Panc1 (cell line): ENCODE measurements at regions not wholly inside any gene's neighbourhood (a gene's known extent, or its start where the extent isn't known, plus 50 kb on each side); places are given as distances from the start of the nearest gene placed in this dataset.

Experiments used
- ATAC-seq: fragments of 200-7000 bp; cut with Tn5 transposase; 2 replicates; pipeline ENCODE4 v1.9.1; 2020; ENCODE audit warnings: mild to moderate bottlenecking, moderate library complexity
- BruUV-seq: library from RNA; stranded (reverse); fragments of 400-500 nt; replicated peaks from 2 replicates; lab custom pipeline; 2021; lab: Mats Ljungman, UMichigan
- CTCF ChIA-PET: fragments of 300-600 bp; sonication (Branson Sonifier 250); formaldehyde crosslinking; loops from one replicate; lab custom pipeline; 2022; ENCODE audit warnings: antibody characterized with exemption; lab: Charles Lee
- POLR2A ChIA-PET: fragments of 300-600 bp; sonication (Branson Sonifier 250); formaldehyde crosslinking; loops from one replicate; lab custom pipeline; 2022; ENCODE audit warnings: antibody characterized with exemption; lab: Charles Lee
- DNase-seq: peaks from one replicate; pipeline ENCODE4 v3.0.0-alpha.2; 2010; ENCODE audit warnings: low read depth, low spot score
- H3K27ac ChIP-seq: 2 replicates; pipeline ENCODE4 v1.5.1; 2011; ENCODE audit warnings: mild to moderate bottlenecking, low read length, inconsistent platforms
- H3K27me3 ChIP-seq: fragments of 200-500 bp; sonication (Bioruptor generic); 2 replicates; pipeline ENCODE4 v1.6.0; 2014; ENCODE audit warnings: low read length, inconsistent platforms; ENCODE audit not compliant: control insufficient read depth, insufficient read depth
- H3K36me3 ChIP-seq: fragments of 200-500 bp; sonication (Bioruptor generic); 2 replicates; pipeline ENCODE4 v1.5.1; 2014; ENCODE audit warnings: inconsistent platforms, mild to moderate bottlenecking, low read length, moderate library complexity; ENCODE audit not compliant: control insufficient read depth, insufficient read depth
- H3K4me1 ChIP-seq: 2 replicates; pipeline ENCODE4 v1.5.1; 2011; ENCODE audit warnings: inconsistent platforms, mild to moderate bottlenecking, low read length, moderate library complexity; ENCODE audit not compliant: control insufficient read depth, insufficient read depth
- H3K4me3 ChIP-seq, 2 experiments: 2 replicates each; pipeline ENCODE4 v1.5.1; 2011 to 2012; ENCODE audit warnings: low read depth in 2 of 2, low read length in 2 of 2, mild to moderate bottlenecking in 2 of 2, inconsistent platforms in 1 of 2, moderate library complexity in 1 of 2
- H3K9me3 ChIP-seq: fragments of 200-500 bp; sonication (Bioruptor generic); 2 replicates; pipeline ENCODE4 v1.5.1; 2014; ENCODE audit warnings: low read depth, mild to moderate bottlenecking, inconsistent platforms, low read length, moderate library complexity; ENCODE audit not compliant: control insufficient read depth, insufficient read depth
- POLR2AphosphoS5 ChIP-seq: IDR thresholded peaks from 2 replicates; pipeline ENCODE4 v1.6.1; 2012; ENCODE audit warnings: mild to moderate bottlenecking, low read depth, low read length, moderate library complexity
- SIN3A ChIP-seq: IDR thresholded peaks from 2 replicates; pipeline ENCODE4 v1.6.1; 2012; ENCODE audit warnings: low read depth, mild to moderate bottlenecking, low read length, moderate library complexity, borderline replicate concordance; ENCODE audit not compliant: insufficient read depth
- TCF7L2 ChIP-seq: IDR thresholded peaks from 2 replicates; pipeline ENCODE4 v1.6.1; 2011; ENCODE audit warnings: mild to moderate bottlenecking, low read depth, low read length, inconsistent platforms
- in situ Hi-C: cut with HindIII; loops from 2 replicates; pipeline ENCODE4 v1.10.0; 2016; ENCODE audit warnings: low sequenced_read_pairs, low pct_unique_long_range_greater_than_20kb
- intact Hi-C: fragments of 100-400 bp; cut with micrococcal nuclease; formaldehyde crosslinking; loops from one replicate; pipeline ENCODE4 v1.10.0; 2022; ENCODE audit not compliant: unreplicated experiment
- TF ChIP-seq, protein P1 (sequence below), 2 experiments: IDR thresholded peaks; 2 replicates each; pipeline ENCODE4 v1.6.1; 2011 to 2012; ENCODE audit warnings: low read depth in 2 of 2, control low read depth in 1 of 2, low read length in 1 of 2, mild to moderate bottlenecking in 1 of 2, moderate library complexity in 1 of 2; ENCODE audit not compliant: insufficient read depth in 1 of 2
- TF ChIP-seq, protein P2 (sequence below): fragments of 450-650 bp; IDR thresholded peaks from 2 replicates; pipeline ENCODE4 v1.5.1; 2017; ENCODE audit warnings: mild to moderate bottlenecking

DNA sequence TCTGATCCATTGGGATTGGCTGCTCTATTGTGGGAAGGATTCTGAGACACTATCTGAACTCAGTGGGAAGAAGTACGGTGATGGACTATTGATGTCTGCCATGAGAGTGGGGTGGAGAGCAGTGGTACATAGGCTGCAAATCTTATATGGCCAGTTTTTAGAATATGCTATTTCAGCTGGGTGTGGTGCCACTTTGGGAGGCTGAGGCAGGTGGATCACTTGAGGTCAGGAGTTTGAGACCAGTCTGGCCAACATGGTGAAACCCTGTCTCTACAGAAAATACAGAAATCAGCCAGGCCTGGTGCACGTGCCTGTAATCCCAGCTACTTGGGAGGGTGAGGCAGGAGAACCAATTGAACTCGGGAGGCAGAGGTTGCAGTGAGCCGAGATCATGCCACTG lies 505.9 kb downstream of the MED13L start:
- Histone ChIP-seq H3K27ac (no peak overlapping the region), H3K4me1 (no peaks in the 10 kb centered on the region), H3K27me3 (0 out of 2 replicates have a peak, but pooled peaks cover 2% of the 10 kb centered on the region), H3K9me3 (no peaks in the 10 kb centered on the region), H3K4me3 (no peak overlapping the region), H3K36me3 (no peaks in the 10 kb centered on the region)
- ATAC-seq: no peak
- intact Hi-C loops: no loop called here
- in situ Hi-C loops: no loop called here
- ChIA-PET CTCF (no interaction called here), POLR2A (no interaction called here)
- no peak for DNase-seq
- no TSS peak for BruUV-seq
- TF ChIP-seq TCF7L2 (no peak), SIN3A (no peak), POLR2AphosphoS5 (no peak)
- TF ChIP-seq, protein P1, sequence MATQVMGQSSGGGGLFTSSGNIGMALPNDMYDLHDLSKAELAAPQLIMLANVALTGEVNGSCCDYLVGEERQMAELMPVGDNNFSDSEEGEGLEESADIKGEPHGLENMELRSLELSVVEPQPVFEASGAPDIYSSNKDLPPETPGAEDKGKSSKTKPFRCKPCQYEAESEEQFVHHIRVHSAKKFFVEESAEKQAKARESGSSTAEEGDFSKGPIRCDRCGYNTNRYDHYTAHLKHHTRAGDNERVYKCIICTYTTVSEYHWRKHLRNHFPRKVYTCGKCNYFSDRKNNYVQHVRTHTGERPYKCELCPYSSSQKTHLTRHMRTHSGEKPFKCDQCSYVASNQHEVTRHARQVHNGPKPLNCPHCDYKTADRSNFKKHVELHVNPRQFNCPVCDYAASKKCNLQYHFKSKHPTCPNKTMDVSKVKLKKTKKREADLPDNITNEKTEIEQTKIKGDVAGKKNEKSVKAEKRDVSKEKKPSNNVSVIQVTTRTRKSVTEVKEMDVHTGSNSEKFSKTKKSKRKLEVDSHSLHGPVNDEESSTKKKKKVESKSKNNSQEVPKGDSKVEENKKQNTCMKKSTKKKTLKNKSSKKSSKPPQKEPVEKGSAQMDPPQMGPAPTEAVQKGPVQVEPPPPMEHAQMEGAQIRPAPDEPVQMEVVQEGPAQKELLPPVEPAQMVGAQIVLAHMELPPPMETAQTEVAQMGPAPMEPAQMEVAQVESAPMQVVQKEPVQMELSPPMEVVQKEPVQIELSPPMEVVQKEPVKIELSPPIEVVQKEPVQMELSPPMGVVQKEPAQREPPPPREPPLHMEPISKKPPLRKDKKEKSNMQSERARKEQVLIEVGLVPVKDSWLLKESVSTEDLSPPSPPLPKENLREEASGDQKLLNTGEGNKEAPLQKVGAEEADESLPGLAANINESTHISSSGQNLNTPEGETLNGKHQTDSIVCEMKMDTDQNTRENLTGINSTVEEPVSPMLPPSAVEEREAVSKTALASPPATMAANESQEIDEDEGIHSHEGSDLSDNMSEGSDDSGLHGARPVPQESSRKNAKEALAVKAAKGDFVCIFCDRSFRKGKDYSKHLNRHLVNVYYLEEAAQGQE (IDR thresholded peaks at IDR 0.05; ENCODE audit: insufficient read depth in 1 of 2, low read depth in 2 of 2, low read length in 1 of 2): no peak
- TF ChIP-seq, protein P2, sequence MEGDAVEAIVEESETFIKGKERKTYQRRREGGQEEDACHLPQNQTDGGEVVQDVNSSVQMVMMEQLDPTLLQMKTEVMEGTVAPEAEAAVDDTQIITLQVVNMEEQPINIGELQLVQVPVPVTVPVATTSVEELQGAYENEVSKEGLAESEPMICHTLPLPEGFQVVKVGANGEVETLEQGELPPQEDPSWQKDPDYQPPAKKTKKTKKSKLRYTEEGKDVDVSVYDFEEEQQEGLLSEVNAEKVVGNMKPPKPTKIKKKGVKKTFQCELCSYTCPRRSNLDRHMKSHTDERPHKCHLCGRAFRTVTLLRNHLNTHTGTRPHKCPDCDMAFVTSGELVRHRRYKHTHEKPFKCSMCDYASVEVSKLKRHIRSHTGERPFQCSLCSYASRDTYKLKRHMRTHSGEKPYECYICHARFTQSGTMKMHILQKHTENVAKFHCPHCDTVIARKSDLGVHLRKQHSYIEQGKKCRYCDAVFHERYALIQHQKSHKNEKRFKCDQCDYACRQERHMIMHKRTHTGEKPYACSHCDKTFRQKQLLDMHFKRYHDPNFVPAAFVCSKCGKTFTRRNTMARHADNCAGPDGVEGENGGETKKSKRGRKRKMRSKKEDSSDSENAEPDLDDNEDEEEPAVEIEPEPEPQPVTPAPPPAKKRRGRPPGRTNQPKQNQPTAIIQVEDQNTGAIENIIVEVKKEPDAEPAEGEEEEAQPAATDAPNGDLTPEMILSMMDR: no peak

DNA sequence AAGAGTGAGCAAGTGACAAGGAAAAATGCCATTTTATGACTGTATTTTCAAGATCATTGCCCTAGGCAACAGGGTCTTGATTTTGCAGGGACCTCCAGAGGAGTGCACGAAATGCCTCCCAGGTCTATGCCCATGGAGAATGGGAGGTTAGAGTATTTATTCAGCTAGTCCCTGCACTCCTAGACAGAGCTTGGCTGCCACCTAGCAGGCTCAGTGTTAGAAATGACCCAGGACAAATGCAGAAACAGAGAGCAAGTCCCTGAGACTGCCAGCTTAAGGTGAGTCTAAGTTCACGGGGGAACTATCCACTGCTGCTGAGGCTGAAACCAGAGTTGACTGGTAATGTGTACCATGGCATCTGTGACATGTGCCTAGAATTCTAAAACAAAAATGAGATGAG lies 506.4 kb downstream of the MED13L start:
- TF ChIP-seq, protein P2: peak; percentile 42; the same call in 1 of the 2 replicates
- TF ChIP-seq, protein P1 (IDR thresholded peaks at IDR 0.05; ENCODE audit: insufficient read depth in 1 of 2, low read depth in 2 of 2, low read length in 1 of 2): no peak
- POLR2A ChIA-PET: no interaction called here
- no TSS peak for BruUV-seq
- in situ Hi-C loops (no loop called here), intact Hi-C loops (no loop called here)
- H3K4me3 ChIP-seq: no peak overlapping the region
- no peaks in the 10 kb centered on the region for H3K36me3 ChIP-seq
- CTCF ChIA-PET: interaction anchor here (1.2 kb wide), 1 partner anchor 1087 kb away, joined by 5 read pairs; the partner anchor contains the start of gene TBX3
- H3K27ac ChIP-seq: no peak overlapping the region
- H3K9me3 ChIP-seq: no peaks in the 10 kb centered on the region
- no peaks in the 10 kb centered on the region for H3K4me1 ChIP-seq
- H3K27me3 ChIP-seq: 0 out of 2 replicates have a peak, but pooled peaks cover 2% of the 10 kb centered on the region
- DNase-seq (no peak), ATAC-seq (no peak)
